ENCODE measurements at regions not wholly inside any gene's neighbourhood (a gene's known extent, or its start where the extent isn't known, plus 50 kb on each side); places are given as distances from the start of the nearest gene placed in this dataset.

DNA sequence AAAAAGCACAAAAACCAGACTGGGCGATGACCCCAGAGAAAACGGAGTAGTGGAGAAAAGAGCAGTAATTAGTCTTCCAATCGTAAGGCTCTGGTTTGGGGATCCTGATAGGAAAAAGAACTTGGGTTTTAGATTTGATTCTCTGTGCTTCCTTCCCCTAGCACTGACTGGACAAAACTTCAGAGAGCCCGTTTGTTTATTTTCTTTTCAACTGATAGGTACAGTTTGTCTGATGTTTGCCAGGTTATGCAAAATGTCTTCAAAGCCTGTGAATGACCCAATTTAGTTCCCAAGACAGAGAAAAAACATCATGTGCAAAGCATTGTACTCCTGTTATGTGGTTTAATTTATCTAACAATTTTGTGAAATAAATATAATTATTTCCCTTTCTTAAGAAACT is 151.1 kb upstream of the COX10 start:
- Mint-ChIP-seq H3K27ac (no peak overlapping the region), H3K36me3 (peaks cover 7% of the 10 kb centered on the region; the same call in 1 of the 2 replicates), H3K4me1 (peaks cover 35% of the 10 kb centered on the region), H3K9me3 (peaks cover 7% of the 10 kb centered on the region), H3K4me3 (no peak overlapping the region), H3K27me3 (ENCODE audit: low read depth) (no peaks in the 10 kb centered on the region)
- no peak for TF ChIP-seq TEAD1 (CRISPR knock-in tag; IDR thresholded peaks at IDR 0.05)
- TF ChIP-seq NFYB (CRISPR knock-in tag; conservative IDR thresholded peaks at IDR 0.05; ENCODE audit: low read depth): no peak
- no peak for TF ChIP-seq MYBL2 (CRISPR knock-in tag; IDR thresholded peaks at IDR 0.05)
- ATAC-seq (no peak), DNase-seq (ENCODE audit: low spot score) (no peak)
- ChIA-PET POLR2A (no interaction called here), CTCF (no interaction called here)

DNA sequence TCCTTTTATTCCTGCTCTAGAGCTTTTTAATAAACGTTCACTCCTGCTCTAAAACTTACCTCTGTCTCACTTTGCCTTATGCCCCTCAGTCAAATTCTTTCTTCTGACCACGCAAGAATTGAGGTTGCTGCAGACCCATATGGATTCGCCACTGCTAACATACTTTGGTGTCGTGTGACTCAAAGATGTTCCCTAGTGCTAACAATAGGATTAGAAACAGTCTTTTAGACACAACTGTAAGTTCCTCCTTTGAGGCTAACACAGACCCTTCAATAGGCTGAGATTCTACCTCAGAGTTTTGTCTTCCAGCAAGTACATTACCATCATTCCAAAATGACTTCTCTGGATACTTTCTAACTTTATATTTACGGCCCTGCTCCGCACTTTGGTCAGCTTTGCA is 149.5 kb upstream of the COX10 start:
- no peak overlapping the region for H3K4me3 Mint-ChIP-seq
- ChIA-PET CTCF (no interaction called here), POLR2A (no interaction called here)
- H3K36me3 Mint-ChIP-seq: 0 out of 2 replicates have a peak, but pooled peaks cover 2% of the 10 kb centered on the region
- H3K27me3 Mint-ChIP-seq (ENCODE audit: low read depth): no peaks in the 10 kb centered on the region
- H3K27ac Mint-ChIP-seq: no peak overlapping the region
- no peak for ATAC-seq
- DNase-seq (ENCODE audit: low spot score): no peak
- TF ChIP-seq, protein P1, sequence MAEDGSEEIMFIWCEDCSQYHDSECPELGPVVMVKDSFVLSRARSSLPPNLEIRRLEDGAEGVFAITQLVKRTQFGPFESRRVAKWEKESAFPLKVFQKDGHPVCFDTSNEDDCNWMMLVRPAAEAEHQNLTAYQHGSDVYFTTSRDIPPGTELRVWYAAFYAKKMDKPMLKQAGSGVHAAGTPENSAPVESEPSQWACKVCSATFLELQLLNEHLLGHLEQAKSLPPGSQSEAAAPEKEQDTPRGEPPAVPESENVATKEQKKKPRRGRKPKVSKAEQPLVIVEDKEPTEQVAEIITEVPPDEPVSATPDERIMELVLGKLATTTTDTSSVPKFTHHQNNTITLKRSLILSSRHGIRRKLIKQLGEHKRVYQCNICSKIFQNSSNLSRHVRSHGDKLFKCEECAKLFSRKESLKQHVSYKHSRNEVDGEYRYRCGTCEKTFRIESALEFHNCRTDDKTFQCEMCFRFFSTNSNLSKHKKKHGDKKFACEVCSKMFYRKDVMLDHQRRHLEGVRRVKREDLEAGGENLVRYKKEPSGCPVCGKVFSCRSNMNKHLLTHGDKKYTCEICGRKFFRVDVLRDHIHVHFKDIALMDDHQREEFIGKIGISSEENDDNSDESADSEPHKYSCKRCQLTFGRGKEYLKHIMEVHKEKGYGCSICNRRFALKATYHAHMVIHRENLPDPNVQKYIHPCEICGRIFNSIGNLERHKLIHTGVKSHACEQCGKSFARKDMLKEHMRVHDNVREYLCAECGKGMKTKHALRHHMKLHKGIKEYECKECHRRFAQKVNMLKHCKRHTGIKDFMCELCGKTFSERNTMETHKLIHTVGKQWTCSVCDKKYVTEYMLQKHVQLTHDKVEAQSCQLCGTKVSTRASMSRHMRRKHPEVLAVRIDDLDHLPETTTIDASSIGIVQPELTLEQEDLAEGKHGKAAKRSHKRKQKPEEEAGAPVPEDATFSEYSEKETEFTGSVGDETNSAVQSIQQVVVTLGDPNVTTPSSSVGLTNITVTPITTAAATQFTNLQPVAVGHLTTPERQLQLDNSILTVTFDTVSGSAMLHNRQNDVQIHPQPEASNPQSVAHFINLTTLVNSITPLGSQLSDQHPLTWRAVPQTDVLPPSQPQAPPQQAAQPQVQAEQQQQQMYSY (CRISPR knock-in tag; IDR thresholded peaks at IDR 0.05): no peak
- TF ChIP-seq, protein P2, sequence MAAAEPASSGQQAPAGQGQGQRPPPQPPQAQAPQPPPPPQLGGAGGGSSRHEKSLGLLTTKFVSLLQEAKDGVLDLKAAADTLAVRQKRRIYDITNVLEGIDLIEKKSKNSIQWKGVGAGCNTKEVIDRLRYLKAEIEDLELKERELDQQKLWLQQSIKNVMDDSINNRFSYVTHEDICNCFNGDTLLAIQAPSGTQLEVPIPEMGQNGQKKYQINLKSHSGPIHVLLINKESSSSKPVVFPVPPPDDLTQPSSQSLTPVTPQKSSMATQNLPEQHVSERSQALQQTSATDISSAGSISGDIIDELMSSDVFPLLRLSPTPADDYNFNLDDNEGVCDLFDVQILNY (CRISPR knock-in tag; IDR thresholded peaks at IDR 0.05): no peak
- TF ChIP-seq, protein P3, sequence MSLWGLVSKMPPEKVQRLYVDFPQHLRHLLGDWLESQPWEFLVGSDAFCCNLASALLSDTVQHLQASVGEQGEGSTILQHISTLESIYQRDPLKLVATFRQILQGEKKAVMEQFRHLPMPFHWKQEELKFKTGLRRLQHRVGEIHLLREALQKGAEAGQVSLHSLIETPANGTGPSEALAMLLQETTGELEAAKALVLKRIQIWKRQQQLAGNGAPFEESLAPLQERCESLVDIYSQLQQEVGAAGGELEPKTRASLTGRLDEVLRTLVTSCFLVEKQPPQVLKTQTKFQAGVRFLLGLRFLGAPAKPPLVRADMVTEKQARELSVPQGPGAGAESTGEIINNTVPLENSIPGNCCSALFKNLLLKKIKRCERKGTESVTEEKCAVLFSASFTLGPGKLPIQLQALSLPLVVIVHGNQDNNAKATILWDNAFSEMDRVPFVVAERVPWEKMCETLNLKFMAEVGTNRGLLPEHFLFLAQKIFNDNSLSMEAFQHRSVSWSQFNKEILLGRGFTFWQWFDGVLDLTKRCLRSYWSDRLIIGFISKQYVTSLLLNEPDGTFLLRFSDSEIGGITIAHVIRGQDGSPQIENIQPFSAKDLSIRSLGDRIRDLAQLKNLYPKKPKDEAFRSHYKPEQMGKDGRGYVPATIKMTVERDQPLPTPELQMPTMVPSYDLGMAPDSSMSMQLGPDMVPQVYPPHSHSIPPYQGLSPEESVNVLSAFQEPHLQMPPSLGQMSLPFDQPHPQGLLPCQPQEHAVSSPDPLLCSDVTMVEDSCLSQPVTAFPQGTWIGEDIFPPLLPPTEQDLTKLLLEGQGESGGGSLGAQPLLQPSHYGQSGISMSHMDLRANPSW (CRISPR knock-in tag; conservative IDR thresholded peaks at IDR 0.05; ENCODE audit: low read depth): no peak
- H3K4me1 Mint-ChIP-seq: peaks cover 34% of the 10 kb centered on the region
- H3K9me3 Mint-ChIP-seq: peaks cover 4% of the 10 kb centered on the region

DNA sequence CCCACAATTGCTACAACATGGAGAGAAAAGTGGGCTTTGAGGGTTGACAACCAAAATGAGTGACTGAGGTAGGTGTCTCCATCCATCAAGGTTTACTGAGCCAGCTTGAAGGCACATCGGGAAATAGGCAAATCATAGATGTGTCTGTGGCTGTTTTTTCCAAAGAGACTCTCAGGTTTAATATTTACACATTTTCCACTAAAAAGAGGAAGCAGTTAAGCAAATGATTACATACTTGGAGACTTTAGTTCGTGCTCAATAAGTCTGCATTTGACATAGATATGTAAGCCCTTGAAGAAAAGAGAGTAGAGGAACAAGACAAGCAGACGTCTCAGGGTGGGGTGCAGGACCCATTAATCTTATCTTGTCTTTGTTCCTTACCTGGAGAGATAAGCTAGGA is 148.9 kb upstream of the COX10 start:
- ATAC-seq (no peak), DNase-seq (ENCODE audit: low spot score) (no peak)
- H3K27ac Mint-ChIP-seq: no peak overlapping the region
- ChIA-PET CTCF (no interaction called here), POLR2A (no interaction called here)
- H3K36me3 Mint-ChIP-seq: 0 out of 2 replicates have a peak, but pooled peaks cover 2% of the 10 kb centered on the region
- TF ChIP-seq, protein P4, sequence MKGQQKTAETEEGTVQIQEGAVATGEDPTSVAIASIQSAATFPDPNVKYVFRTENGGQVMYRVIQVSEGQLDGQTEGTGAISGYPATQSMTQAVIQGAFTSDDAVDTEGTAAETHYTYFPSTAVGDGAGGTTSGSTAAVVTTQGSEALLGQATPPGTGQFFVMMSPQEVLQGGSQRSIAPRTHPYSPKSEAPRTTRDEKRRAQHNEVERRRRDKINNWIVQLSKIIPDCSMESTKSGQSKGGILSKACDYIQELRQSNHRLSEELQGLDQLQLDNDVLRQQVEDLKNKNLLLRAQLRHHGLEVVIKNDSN (CRISPR knock-in tag; IDR thresholded peaks at IDR 0.05): no peak
- TF ChIP-seq SP1 (CRISPR knock-in tag; conservative IDR thresholded peaks at IDR 0.05) (no peak), SMAD4 (CRISPR knock-in tag; IDR thresholded peaks at IDR 0.05) (no peak), MYBL2 (CRISPR knock-in tag; IDR thresholded peaks at IDR 0.05) (no peak), JAZF1 (CRISPR knock-in tag; IDR thresholded peaks at IDR 0.05) (no peak), TEAD1 (CRISPR knock-in tag; IDR thresholded peaks at IDR 0.05) (no peak), ATF1 (CRISPR knock-in tag; IDR thresholded peaks at IDR 0.05) (no peak), ZNF263 (CRISPR knock-in tag; IDR thresholded peaks at IDR 0.05; ENCODE audit: low read depth) (no peak), ZNF396 (CRISPR knock-in tag; IDR thresholded peaks at IDR 0.05; ENCODE audit: borderline replicate concordance) (no peak), JUN (CRISPR knock-in tag; IDR thresholded peaks at IDR 0.05) (no peak)
- TF ChIP-seq, protein P5, sequence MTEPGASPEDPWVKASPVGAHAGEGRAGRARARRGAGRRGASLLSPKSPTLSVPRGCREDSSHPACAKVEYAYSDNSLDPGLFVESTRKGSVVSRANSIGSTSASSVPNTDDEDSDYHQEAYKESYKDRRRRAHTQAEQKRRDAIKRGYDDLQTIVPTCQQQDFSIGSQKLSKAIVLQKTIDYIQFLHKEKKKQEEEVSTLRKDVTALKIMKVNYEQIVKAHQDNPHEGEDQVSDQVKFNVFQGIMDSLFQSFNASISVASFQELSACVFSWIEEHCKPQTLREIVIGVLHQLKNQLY (CRISPR knock-in tag; IDR thresholded peaks at IDR 0.05): no peak
- TF ChIP-seq, protein P6, sequence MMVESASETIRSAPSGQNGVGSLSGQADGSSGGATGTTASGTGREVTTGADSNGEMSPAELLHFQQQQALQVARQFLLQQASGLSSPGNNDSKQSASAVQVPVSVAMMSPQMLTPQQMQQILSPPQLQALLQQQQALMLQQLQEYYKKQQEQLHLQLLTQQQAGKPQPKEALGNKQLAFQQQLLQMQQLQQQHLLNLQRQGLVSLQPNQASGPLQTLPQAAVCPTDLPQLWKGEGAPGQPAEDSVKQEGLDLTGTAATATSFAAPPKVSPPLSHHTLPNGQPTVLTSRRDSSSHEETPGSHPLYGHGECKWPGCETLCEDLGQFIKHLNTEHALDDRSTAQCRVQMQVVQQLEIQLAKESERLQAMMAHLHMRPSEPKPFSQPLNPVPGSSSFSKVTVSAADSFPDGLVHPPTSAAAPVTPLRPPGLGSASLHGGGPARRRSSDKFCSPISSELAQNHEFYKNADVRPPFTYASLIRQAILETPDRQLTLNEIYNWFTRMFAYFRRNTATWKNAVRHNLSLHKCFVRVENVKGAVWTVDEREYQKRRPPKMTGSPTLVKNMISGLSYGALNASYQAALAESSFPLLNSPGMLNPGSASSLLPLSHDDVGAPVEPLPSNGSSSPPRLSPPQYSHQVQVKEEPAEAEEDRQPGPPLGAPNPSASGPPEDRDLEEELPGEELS (CRISPR knock-in tag; IDR thresholded peaks at IDR 0.05): no peak
- H3K27me3 Mint-ChIP-seq (ENCODE audit: low read depth): no peaks in the 10 kb centered on the region
- H3K4me1 Mint-ChIP-seq: peaks cover 28% of the 10 kb centered on the region
- H3K9me3 Mint-ChIP-seq: peaks cover 5% of the 10 kb centered on the region
- H3K4me3 Mint-ChIP-seq: no peak overlapping the region

Data from WTC11 (cell line).